Jurkat, Clone E6-1 (cell line): ENCODE measurements at regions not wholly inside any gene's neighbourhood (a gene's known extent, or its start where the extent isn't known, plus 50 kb on each side); places are given as distances from the start of the nearest gene placed in this dataset.

Source experiments
- DNase-seq: peaks from one replicate; pipeline ENCODE4 v3.0.0-alpha.2; 2011; ENCODE audit warnings: low read depth, low spot score
- H3K4me3 ChIP-seq: 2 replicates; pipeline ENCODE4 v1.5.1; 2011; ENCODE audit warnings: mild to moderate bottlenecking, low read length, control low read depth, moderate library complexity

DNA sequence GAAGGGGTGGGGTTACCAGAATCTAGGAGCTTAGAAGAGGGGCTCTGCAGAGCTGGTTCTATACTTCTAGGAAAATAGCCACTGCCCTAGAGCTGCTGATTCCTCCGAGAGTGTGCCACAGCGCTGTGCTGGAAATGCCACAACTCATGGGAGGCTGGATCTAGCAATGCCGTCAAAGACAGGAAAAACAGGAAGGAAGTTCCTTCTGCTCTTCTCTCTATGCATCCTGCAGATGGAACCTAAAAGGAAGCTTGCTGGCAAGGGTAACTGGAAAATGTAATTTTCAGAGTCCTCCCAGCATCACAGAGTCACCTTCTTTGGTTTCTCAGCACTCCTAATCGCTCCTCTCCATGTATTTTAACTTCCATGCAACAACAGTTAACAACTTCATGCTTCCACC, 121.2 kb upstream of the TLL1 start:
- DNase-seq = no peak
- no peak overlapping the region for H3K4me3 ChIP-seq

DNA sequence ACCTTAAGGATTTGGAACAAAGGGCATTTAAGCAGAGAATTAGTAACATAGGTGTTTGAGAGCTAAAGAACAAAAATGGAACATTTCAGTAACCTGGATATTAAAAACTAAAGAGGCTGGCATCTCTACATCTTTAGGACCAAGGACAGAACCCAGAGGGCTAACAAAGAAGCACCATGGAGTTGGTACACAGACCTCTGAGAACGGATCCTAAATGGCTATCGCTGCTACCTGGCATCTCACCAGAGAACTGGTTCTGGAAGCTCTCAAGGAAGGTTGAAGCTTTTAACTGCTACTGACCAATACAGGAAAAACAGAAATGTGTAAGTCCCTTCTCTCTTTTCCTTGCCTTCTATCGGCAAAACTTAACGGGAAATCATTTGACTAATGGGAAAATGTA, 118.4 kb upstream of the TLL1 start:
- no peak overlapping the region for H3K4me3 ChIP-seq
- DNase-seq = no peak

DNA sequence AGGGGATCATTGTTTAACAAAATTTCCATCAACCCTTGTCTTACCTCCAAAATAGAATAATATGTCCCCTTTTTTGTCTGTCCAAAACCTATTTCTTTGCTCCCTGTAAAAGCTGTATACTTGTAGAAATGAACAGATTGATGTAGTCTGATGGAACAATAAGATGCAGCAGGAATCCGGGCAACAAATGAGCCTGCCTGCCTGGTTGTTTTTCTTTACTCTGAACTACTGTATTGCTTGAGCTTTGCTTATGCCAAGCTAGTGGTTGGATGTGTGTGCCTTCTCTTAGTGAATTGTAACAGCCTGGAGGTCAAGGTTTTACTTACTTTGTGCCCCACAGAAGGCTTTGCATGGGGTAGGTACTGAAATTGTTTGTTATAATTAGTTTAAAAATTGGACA, 116.2 kb upstream of the TLL1 start:
- no peak for DNase-seq
- H3K4me3 ChIP-seq = no peak overlapping the region

DNA sequence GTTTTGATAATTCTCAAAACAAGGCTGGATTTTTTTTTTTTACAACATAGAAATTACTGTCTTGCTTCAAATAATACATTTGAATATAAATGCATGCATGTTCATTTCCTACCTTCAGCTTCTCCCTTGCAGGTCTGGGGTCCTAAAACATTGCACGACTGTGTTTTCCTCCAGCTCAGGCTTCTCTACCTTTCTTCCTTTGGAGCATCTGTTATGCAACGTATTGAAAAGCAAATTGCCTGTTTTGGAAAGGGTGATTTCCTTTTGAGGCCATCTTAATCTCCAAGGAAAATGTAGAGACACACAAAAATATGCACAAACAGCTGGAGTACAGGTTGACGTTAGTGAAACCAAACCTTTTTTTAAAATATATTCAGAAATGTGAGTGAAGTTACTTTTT, 115.6 kb upstream of the TLL1 start:
- DNase-seq = no peak
- H3K4me3 ChIP-seq = no peak overlapping the region

DNA sequence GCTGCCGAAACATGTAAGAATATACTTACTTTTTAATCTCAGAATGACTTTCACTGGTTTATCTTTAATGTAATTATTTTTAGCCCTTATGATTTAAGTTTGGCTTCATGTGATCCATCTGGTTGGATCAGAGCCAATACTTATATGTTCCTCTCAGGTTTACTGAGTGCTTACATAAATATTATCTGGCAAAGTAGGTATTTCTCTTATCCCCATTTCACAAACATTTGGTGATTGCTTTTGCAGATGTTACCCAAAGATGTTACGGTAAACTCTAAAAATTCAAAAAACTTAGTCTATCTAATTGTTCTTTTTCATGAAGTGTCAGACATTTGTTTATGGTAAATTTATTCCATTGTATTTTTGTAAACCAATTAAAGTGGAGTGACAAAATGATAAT, 115.0 kb upstream of the TLL1 start:
- no peak for DNase-seq
- H3K4me3 ChIP-seq = no peak overlapping the region

DNA sequence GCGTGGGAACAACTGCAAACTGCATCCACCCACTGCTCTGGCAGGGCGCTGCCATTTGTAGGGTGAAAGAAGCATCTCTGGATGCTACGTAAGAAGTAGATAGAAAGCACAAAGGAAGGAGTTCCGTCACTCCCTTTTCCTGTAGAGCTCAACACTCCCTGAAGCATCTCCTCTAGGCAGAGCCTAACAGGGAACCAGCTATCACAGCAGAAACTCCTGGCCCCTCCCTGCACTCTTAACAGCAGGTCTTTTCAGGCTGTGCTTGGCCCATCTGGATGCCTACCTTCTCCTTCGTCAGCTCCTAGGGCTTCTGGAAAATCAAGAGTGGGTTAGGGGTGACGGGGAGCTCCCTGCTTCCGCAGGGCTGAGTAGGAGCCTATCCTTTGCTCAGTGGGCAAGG, 112.9 kb upstream of the TLL1 start:
- no peak for DNase-seq
- H3K4me3 ChIP-seq = no peak overlapping the region

DNA sequence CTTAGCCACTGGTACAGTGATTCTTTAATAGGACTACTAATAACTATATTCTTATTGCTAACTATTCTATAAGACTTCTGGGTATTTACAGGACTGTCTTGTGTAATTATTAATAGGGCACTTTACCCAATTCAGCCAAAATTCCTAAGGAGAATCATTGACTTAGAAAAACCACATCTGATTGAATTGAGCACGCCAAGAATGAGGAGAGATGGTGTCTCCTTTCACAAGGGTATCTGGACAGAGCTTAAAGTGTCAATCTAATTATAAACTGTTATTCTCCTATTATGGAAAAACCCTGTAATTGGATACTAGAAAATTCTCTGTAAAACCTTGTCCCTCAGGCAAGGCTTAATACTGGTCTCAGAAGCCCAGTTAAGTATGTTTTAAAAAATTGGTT, 111.1 kb upstream of the TLL1 start:
- H3K4me3 ChIP-seq = no peak overlapping the region
- DNase-seq = no peak

DNA sequence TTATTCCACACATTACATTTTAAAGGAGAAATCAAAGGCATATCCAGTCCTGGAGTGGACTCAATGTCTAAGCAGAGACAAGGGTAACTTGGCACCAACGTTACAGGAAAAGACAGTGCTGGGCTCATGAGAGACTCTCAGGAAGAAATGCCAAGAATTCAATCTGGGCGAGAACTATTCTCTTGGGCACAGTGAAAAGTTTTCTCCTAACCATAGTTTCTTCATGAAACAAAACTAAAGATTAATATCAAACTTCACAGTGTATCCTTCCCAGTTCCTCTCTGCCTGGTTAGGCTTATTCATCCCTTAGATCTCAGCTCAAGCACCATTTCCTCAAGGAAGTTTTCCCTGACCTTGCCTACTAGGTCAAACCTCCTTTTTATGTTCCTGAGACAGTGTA, 109.4 kb upstream of the TLL1 start:
- no peak overlapping the region for H3K4me3 ChIP-seq
- no peak for DNase-seq

DNA sequence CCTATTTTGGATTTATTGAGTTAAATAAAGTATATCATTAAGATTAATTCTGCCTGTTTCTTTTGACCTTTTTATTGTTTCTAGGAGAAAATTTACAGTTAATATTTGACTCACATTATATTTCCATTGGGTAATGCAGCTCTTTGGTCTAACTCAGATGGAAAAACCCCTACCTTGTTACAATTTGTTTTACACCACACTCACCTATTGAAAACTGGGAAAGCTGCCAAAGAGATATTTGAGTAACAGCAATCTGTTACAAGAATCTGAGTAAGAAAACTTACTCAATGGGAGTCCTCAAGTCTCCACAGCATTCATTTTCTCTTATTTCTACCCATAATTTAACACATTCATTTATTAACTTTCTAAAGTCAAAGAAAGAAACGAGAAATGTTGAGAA, 108.0 kb upstream of the TLL1 start:
- H3K4me3 ChIP-seq = no peak overlapping the region
- DNase-seq = no peak

DNA sequence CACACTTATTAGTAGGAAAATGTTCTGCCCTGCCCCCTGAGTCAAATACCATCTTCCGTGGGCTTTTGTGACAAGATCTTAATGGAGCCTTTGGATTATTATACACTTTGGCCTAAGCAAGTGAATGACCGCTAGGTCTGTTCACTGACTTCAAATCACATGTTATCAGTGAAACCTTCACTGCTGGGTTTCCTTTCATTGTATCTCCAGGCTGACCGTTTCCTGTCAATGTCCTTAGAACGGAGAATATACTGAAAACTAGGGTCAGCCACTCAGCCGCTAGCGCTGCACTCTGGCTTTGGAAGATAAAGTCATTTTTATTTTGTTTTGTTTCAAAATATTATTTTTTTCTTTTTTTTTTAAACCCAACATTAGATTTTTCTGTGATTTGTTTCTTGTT, 107.0 kb upstream of the TLL1 start:
- DNase-seq = no peak
- H3K4me3 ChIP-seq = no peak overlapping the region

DNA sequence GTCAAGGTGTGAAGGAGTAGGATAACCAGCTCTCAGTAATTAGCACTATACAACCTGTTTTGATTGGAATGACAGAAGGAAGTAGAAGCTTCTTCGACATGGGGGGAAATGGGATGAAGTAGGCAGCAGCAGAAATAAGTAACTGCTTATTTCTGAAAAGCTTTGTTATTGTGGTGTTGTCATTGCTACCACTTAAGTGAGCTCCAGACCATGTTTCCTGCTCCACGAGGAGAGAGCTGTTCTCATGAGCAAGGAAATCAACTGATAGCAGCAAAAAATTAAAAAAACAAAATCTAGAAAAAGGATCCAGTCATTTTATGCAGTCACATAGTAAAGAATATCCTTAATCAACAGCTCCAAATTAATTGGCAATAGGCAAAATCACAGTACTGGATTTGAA, 106.1 kb upstream of the TLL1 start:
- DNase-seq = no peak
- H3K4me3 ChIP-seq = no peak overlapping the region

DNA sequence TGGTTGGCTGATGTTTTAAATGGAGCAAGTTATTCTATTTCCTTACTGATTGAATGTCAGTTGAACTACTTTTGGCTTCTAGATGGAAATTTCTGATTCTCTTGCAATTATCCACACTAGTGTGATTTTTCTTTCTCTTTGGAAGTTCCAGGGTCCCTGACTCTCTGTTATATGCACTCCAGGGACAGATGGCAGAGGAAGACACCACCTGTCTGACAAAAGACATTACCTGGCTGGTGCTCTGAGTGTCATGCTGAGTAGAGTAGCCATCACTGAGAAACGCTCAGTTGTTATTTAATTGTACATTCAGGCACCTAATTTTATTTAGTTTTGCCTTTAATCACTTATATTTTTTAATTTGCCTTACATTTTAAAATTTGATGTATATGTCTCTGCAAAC, 105.4 kb upstream of the TLL1 start:
- no peak overlapping the region for H3K4me3 ChIP-seq
- DNase-seq = no peak

DNA sequence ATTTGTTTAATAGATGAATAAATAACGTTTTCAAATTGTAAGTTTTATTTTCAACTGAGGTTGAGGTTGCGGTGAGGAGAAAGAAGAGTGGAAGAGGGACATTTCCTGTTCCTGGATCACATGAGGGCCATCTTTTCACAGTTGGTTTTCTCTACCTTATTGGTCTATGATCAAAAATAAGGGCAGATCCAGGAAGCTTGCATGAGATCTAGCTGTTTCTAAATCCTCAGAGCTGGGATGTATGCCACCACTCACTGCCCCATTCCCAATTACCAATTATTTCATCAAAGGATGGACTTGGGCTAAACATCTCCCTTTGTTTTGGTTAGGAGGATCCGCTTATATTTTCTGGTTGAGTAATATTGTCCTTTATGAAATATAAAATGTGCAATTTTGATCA, 104.8 kb upstream of the TLL1 start:
- no peak for DNase-seq
- no peak overlapping the region for H3K4me3 ChIP-seq

DNA sequence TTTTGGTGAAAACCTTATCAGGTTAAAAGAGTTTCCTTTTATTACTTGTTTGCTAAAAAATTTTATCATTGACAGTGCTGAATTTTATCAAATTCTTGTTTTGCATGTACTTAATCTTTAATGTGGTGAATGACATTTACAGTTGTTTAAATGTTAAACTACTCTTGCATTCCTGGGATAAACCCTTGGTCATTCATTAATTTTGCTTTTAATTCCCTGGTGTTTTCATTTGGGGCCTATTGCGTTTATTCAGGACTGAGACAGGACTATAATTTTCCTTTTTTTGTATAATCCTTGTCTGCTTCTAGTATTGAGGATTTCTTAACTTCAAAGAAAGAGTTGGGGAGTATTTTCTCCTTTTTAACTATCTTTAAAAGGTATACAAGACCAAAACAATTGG, 98.7 kb upstream of the TLL1 start:
- no peak overlapping the region for H3K4me3 ChIP-seq
- DNase-seq = no peak

DNA sequence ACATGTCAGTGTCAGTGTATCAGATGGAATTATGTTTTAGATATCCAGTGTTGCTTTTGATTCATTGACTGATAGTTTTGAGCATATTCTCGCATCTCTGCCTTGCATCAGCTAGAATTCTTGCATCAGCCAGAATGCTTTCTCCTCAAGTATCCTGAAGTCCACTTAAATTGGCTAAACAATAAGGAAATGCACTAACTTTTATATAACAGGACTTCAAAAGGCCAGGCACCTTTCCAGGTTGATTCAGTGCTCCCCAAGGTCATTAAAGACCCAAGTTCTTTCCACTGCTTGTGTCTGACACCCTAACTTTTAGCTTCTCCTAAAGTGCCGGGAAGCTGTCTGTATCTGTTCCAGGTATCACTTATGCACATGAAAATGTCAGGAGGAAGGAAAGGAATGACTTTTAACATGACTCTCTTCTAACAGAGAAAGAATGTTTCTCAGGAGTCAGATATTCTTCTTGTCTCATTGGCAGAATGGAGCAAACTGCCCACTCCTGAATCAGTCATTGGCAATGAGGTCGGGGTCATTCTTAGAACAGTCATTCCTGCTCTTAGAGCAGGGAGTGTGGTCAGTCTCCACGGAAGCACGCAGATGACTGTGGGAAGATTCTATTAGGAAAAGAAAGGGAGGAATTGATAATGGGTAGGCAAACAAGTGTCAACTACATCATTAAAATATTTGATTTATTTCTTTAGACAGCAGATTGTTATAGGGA, 92.9 kb upstream of the TLL1 start:
- H3K4me3 ChIP-seq = no peak overlapping the region
- DNase-seq = no peak

DNA sequence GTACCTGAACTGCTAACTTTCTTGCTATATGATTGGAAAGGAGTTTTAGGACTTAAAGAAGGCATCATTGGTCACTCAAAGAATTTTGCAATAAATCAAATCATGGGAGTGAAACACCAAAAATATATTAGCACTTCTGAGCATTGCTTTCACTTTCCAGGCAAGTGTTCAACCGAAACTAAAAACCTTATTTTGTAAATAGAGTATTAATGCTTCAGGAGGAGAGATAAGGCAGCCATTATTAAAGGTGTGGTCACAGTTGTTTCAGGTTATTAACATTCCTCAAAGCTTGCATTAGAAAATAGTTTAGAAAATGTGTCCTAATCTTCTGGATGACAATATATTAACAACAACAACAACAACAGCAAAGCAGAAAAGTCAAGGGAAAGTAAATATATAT, 92.3 kb upstream of the TLL1 start:
- no peak overlapping the region for H3K4me3 ChIP-seq
- DNase-seq = no peak

DNA sequence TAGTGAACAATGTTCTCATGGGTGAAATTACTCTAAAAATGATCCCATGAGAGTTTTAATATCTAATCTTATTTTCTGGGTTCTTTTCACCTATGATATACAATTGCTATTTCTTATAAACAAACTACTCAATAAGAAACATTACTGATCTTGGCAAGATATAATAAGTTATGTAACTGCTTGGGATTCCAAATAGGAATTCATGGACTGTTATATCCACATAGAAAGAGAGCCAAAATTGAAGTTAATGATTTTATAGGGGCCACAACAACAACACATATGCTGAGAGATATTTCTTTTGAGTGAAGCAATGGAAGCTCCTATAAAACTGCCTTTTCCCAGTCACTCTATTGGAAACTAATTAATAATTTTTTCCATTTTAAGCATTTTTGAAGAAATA, 90.4 kb upstream of the TLL1 start:
- DNase-seq = no peak
- no peak overlapping the region for H3K4me3 ChIP-seq

DNA sequence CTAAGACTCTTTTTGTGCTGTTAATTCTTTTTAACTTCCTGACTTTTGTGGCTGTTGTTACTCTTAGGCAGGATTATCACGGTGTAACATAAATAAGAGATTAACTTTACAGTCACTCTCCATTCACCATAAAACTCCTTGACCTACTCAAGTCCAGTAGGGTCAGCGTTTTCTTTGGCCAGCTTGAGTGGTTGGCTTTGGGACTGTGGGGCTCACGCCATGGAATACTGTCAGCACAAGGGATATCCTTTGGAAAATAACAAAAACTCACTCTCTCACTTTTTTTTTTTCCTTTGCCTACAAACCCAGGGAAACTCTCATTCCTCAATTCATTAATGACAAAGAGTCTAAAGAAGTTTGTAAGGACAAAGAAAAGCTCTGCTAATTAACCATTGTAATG, 89.4 kb upstream of the TLL1 start:
- H3K4me3 ChIP-seq = no peak overlapping the region
- DNase-seq = no peak

DNA sequence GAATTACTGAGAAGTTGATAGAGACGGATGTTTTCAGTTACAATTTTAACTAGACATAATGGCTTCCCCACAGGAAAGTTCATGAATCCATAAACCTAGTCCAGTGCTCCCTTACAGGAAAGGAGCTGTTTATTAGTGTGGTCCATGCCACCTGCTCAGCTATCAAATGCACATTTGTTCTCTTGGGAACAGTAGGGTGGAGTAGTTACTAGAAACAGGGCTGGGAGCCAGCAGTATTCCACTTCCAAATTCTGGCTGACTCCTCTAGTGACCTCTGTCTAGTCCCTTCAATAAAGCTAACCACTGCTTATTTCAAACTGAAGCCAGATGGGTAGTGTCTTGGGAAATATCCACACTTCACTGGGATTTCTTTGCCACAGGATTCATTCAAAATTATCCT, 88.4 kb upstream of the TLL1 start:
- DNase-seq = no peak

DNA sequence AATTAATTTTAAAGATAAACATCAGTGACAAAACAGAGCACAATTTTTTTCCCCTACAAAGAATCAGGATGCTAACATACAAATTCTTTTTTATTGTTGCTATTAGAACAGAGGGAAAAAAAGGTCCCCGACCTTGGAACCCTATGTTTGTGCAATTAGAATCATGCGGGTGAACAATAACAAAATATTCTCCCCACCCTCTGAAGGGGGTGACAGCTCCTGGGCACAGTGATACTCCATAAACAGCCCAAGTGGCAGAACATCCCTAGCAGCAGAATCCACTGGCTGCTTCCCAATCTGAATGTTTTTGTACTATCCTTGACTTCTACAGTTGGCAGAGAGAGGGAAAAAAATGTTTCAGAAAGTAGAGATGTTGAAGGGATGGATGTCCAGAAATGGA, 87.7 kb upstream of the TLL1 start:
- no peak overlapping the region for H3K4me3 ChIP-seq
- no peak for DNase-seq

More for the DNA sequence above, 88.4 kb upstream of the TLL1 start:
- no peak overlapping the region for H3K4me3 ChIP-seq

DNA sequence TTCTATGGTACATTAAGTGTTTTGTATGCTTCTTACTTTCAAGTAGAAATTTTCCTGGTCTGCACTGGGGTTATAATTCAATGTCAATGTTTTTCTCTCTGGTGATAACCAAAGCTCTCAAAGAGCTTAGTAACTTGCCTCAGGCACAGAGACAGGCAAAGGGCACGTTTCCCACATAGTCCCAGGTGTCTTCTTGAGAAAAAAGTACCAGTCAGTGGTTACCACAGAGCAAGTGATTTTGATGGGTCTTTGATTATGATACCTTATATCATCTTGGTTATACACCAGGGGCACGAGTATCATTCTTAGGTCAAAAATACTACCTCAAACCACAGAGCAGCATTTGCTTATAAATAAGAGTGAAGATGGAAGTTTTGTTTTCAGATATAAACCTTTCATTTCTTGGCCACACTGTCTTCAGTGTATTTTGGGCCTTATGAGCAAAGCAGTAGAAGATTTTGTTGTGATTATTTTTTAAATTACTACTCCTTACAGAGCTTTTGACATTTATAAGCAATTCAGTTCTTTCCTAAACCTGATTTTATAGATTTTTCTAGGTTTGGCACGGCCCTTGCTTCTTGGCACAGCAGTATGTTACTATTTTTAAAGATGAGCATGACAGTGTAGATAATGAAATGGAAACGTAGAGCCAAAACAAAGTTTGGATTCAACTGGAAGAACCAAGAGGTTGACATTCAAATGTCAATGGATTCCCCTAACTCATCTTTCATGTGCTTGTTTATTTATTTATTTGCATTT, 85.3 kb upstream of the TLL1 start:
- no peak for DNase-seq
- no peak overlapping the region for H3K4me3 ChIP-seq
